ENCODE measurements at regions not wholly inside any gene's neighbourhood (a gene's known extent, or its start where the extent isn't known, plus 50 kb on each side); places are given as distances from the start of the nearest gene placed in this dataset.

- Mint-ChIP-seq H3K27me3 (ENCODE audit: unreplicated experiment) (no peaks in the 10 kb centered on the region), H3K4me3 (ENCODE audit: unreplicated experiment) (no peak overlapping the region), H3K36me3 (ENCODE audit: unreplicated experiment) (no peaks in the 10 kb centered on the region), H3K27ac (ENCODE audit: unreplicated experiment) (no peak overlapping the region), H3K4me1 (ENCODE audit: low read depth, unreplicated experiment) (no peaks in the 10 kb centered on the region), H3K9me3 (ENCODE audit: unreplicated experiment) (no peaks in the 10 kb centered on the region)
- no peak for DNase-seq
- TF ChIP-seq CTCF (IDR thresholded peaks at IDR 0.05; ENCODE audit: partially characterized antibody, unreplicated experiment) = no peak
Observed at GRCh38 chr3:40915346-40915865, 283.9 kb upstream of the CTNNB1 start.

GRCh38 chr3:40920041-40920440, 279.3 kb upstream of the CTNNB1 start:
- TF ChIP-seq CTCF (IDR thresholded peaks at IDR 0.05; ENCODE audit: partially characterized antibody, unreplicated experiment) = no peak
- Mint-ChIP-seq H3K4me3 (ENCODE audit: unreplicated experiment) (no peak overlapping the region), H3K27me3 (ENCODE audit: unreplicated experiment) (no peaks in the 10 kb centered on the region), H3K9me3 (ENCODE audit: unreplicated experiment) (no peaks in the 10 kb centered on the region), H3K4me1 (ENCODE audit: low read depth, unreplicated experiment) (no peaks in the 10 kb centered on the region), H3K27ac (ENCODE audit: unreplicated experiment) (no peak overlapping the region), H3K36me3 (ENCODE audit: unreplicated experiment) (peaks cover 4% of the 10 kb centered on the region)
- DNase-seq = no peak

DNA sequence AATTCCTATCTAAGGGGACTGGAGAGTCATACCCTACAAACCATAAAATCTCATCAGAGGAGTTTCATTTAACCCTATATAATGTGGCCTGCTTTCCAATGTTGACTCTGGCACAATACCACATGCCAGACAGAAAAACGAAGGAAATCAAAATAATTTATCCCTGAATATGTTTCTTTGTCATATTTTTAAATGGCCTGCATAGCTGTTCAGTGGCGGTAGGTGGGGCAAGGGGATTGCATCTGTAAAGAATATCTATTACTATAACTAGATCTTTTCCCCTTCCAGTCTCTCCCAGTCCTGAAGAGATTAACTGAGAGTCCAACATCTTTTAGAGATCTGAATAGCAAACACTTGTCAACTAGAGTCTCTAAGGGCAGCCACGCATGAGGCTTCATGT, 278.1 kb upstream of the CTNNB1 start:
- no peaks in the 10 kb centered on the region for H3K9me3 Mint-ChIP-seq (ENCODE audit: unreplicated experiment)
- TF ChIP-seq CTCF (IDR thresholded peaks at IDR 0.05; ENCODE audit: partially characterized antibody, unreplicated experiment) = no peak
- DNase-seq = no peak
- no peaks in the 10 kb centered on the region for H3K27me3 Mint-ChIP-seq (ENCODE audit: unreplicated experiment)
- H3K27ac Mint-ChIP-seq (ENCODE audit: unreplicated experiment) = no peak overlapping the region
- peaks cover 4% of the 10 kb centered on the region for H3K36me3 Mint-ChIP-seq (ENCODE audit: unreplicated experiment)
- H3K4me1 Mint-ChIP-seq (ENCODE audit: low read depth, unreplicated experiment) = no peaks in the 10 kb centered on the region
- H3K4me3 Mint-ChIP-seq (ENCODE audit: unreplicated experiment) = no peak overlapping the region

- no peak for TF ChIP-seq CTCF (IDR thresholded peaks at IDR 0.05; ENCODE audit: partially characterized antibody, unreplicated experiment)
- DNase-seq = no peak
- Mint-ChIP-seq H3K9me3 (ENCODE audit: unreplicated experiment) (no peaks in the 10 kb centered on the region), H3K4me1 (ENCODE audit: low read depth, unreplicated experiment) (no peaks in the 10 kb centered on the region), H3K4me3 (ENCODE audit: unreplicated experiment) (no peak overlapping the region), H3K27me3 (ENCODE audit: unreplicated experiment) (no peaks in the 10 kb centered on the region), H3K36me3 (ENCODE audit: unreplicated experiment) (peaks cover 4% of the 10 kb centered on the region), H3K27ac (ENCODE audit: unreplicated experiment) (no peak overlapping the region)
Observed at GRCh38 chr3:40923143-40923542, 276.2 kb upstream of the CTNNB1 start.

DNA sequence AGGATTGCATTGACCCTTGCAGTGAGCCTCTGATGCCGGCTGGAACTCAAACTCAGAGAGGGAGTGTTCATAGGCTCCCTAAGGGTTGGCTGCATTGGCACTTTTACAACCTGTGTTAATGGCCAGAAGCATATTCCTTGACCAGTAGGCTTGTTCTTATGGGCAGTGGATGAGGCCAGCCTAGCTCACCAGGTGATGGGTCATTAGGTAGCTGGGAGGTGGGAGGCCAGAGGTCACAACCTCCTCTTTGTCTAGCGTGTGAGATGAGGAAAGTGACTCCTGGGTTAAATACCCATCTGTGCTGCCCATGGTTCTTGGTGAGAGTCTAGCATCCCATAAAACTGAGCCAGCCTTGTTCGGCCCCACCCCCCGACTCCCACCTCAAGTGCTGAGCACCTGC, 275.7 kb upstream of the CTNNB1 start:
- H3K27me3 Mint-ChIP-seq (ENCODE audit: unreplicated experiment) = no peaks in the 10 kb centered on the region
- H3K4me1 Mint-ChIP-seq (ENCODE audit: low read depth, unreplicated experiment) = no peaks in the 10 kb centered on the region
- no peak for DNase-seq
- no peak overlapping the region for H3K27ac Mint-ChIP-seq (ENCODE audit: unreplicated experiment)
- H3K36me3 Mint-ChIP-seq (ENCODE audit: unreplicated experiment) = peaks cover 4% of the 10 kb centered on the region
- H3K9me3 Mint-ChIP-seq (ENCODE audit: unreplicated experiment) = no peaks in the 10 kb centered on the region
- no peak for TF ChIP-seq CTCF (IDR thresholded peaks at IDR 0.05; ENCODE audit: partially characterized antibody, unreplicated experiment)
- H3K4me3 Mint-ChIP-seq (ENCODE audit: unreplicated experiment) = no peak overlapping the region
